ENCODE measurements at regions not wholly inside any gene's neighbourhood (a gene's known extent, or its start where the extent isn't known, plus 50 kb on each side); places are given as distances from the start of the nearest gene placed in this dataset.

GRCh38 chr16:66315210-66315825 lies 51.2 kb upstream of the CDH5 start:
- peak; percentile 57 for DNase-seq (ENCODE audit: low read depth)

GRCh38 chr16:66311306-66311705 lies 55.2 kb upstream of the CDH5 start:
- no peak for DNase-seq (ENCODE audit: low read depth)

GRCh38 chr16:66309215-66309807 lies 57.2 kb upstream of the CDH5 start:
- DNase-seq (ENCODE audit: low read depth), result no peak

GRCh38 chr16:66308096-66308495 lies 58.4 kb upstream of the CDH5 start:
- no peak for DNase-seq (ENCODE audit: low read depth)

- DNase-seq (ENCODE audit: low read depth), result no peak
Observed at GRCh38 chr16:66306366-66307150, 59.9 kb upstream of the CDH5 start.

GRCh38 chr16:66304961-66305360 lies 61.5 kb upstream of the CDH5 start:
- DNase-seq (ENCODE audit: low read depth), result no peak

GRCh38 chr16:66304151-66304550 lies 62.3 kb upstream of the CDH5 start:
- DNase-seq (ENCODE audit: low read depth), result no peak

GRCh38 chr16:66300501-66300900 lies 66.0 kb upstream of the CDH5 start:
- no peak for DNase-seq (ENCODE audit: low read depth)

GRCh38 chr16:66300037-66300436 lies 66.5 kb upstream of the CDH5 start:
- DNase-seq (ENCODE audit: low read depth), result no peak

- no peak for DNase-seq (ENCODE audit: low read depth)
Observed at GRCh38 chr16:66299349-66299748, 67.1 kb upstream of the CDH5 start.

- no peak for DNase-seq (ENCODE audit: low read depth)
Observed at GRCh38 chr16:66298571-66299120, 67.8 kb upstream of the CDH5 start.

GRCh38 chr16:66298006-66298405 lies 68.5 kb upstream of the CDH5 start:
- DNase-seq (ENCODE audit: low read depth), result no peak

- DNase-seq (ENCODE audit: low read depth), result no peak
Observed at GRCh38 chr16:66296591-66296990, 69.9 kb upstream of the CDH5 start.

GRCh38 chr16:66295761-66296546 lies 70.5 kb upstream of the CDH5 start:
- DNase-seq (ENCODE audit: low read depth), result no peak

GRCh38 chr16:66295213-66295612 lies 71.3 kb upstream of the CDH5 start:
- DNase-seq (ENCODE audit: low read depth), result no peak

GRCh38 chr16:66294507-66294906 lies 72.0 kb upstream of the CDH5 start:
- DNase-seq (ENCODE audit: low read depth), result no peak

- no peak for DNase-seq (ENCODE audit: low read depth)
Observed at GRCh38 chr16:66293932-66294331, 72.6 kb upstream of the CDH5 start.

- no peak for DNase-seq (ENCODE audit: low read depth)
Observed at GRCh38 chr16:66293207-66293735, 73.2 kb upstream of the CDH5 start.

GRCh38 chr16:66292241-66292935 lies 74.1 kb upstream of the CDH5 start:
- no peak for DNase-seq (ENCODE audit: low read depth)

GRCh38 chr16:66291833-66292232 lies 74.7 kb upstream of the CDH5 start:
- no peak for DNase-seq (ENCODE audit: low read depth)

GRCh38 chr16:66290431-66290830 lies 76.1 kb upstream of the CDH5 start:
- DNase-seq (ENCODE audit: low read depth), result no peak
